Activated CD4-positive, alpha-beta T cell treated with anti-CD3 and anti-CD28 coated beads for 48 hours (primary cell): ENCODE measurements at regions not wholly inside any gene's neighbourhood (a gene's known extent, or its start where the extent isn't known, plus 50 kb on each side); places are given as distances from the start of the nearest gene placed in this dataset.
"Not testable (repeated sequence)": the region's sequence is repeated elsewhere in the genome, so short reads cannot be mapped to it uniquely, and the experiment has no call there.

Experiments
- DNase-seq: peaks from one replicate; pipeline ENCODE4 v3.0.0-alpha.2; 2020

DNA sequence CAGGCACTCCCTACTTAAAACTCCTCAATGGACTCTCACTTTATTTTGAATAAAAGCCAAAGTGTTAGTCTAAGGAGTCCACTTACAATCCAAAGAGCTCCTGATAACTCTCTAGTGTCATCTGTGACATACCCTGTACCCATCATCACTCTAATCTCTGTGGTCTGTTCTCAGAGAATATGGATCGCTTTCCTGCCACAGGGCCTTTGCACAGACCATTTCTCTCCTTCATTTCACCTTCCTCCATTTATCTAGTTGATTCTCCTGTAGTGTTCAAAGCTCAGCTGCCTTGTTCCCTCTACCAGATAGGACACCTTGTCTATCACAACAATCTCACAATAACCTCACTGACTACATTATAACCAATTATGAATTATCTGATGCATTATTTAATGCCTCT lies 185.4 kb upstream of the KBTBD8 start:
- DNase-seq, result no peak

DNA sequence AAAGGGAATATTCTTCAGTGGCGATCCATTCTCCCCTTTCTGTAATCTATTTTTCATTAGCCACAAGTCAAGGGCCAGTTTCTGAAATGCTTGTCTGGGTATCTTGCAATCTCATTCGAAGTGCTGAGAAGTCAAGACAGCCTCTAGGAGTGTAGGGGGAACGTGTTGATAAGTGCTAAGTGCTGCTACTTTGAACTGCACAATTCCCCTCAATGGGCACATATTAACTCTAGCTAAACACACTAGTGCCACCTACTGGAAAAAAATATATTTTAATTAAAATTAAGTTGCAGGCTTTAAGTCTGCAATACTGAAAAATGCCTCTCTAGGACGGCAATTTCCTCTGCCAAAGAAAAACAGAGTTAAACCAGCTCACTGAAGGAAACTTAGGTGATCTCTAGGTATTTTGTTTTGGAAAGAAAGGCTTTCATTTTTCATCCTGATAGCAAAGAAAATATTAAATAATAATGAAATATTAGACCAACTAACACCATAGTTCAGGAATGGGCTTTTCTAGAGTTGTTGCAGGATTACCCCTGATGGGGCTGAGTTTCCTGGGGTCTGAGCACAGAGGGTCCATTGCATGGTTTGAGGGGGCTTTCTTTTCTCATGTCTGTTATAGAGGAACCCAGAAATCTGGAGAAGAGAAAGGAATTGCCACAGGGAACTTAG lies 181.9 kb upstream of the KBTBD8 start:
- DNase-seq, result no peak

DNA sequence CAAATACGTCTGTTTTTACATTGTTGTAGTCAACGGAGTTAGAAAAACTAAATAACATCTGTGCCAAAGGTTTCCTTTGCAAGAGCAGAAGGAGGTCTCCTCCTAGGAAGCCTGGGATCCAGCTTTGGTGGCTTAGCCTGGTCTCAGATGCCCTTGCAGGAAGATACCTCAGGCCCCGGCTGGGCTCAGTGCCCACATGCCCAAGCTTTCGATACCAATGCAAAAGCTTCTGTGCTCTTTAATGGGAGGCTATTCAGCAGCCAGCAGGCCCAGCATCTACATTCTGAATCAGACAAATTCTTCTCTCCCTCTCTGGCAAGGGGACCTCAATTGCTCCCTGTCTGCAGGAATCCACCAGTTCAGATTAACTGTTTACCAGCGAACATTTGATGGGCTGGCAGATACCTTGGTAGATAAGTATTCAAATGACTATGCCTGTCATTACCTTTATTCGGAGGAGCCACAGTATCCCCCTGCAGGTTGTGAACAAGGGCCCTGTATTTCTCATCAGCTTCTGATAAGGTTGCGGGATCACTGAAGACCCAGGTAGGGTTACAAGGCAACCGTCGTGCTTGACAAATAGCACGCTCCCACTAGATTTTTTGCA lies 180.1 kb upstream of the KBTBD8 start:
- DNase-seq, result no peak

DNA sequence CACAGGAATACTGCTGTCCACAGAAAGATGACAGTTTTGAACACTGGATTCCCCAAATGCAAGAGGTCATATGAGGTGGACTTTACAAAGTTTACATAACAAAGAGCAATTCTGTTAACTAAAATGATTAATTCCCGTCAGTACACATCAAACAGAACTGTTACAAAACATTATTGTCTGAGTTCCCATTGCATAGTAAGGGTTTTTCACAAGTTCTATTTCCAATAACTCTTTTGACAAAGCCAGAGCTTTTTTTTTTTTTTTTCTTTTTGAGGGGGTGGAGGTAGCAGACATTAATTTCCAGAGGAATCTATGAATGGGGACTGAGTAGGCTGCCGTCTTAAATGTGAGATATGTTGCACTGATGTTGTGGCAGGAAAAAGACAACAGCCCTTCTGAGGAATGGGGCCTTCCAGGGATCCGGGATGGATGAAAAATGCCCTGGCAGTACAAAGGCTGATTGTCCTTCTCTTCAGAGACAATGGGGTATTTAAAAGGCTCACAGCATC lies 178.1 kb upstream of the KBTBD8 start:
- DNase-seq, result no peak

DNA sequence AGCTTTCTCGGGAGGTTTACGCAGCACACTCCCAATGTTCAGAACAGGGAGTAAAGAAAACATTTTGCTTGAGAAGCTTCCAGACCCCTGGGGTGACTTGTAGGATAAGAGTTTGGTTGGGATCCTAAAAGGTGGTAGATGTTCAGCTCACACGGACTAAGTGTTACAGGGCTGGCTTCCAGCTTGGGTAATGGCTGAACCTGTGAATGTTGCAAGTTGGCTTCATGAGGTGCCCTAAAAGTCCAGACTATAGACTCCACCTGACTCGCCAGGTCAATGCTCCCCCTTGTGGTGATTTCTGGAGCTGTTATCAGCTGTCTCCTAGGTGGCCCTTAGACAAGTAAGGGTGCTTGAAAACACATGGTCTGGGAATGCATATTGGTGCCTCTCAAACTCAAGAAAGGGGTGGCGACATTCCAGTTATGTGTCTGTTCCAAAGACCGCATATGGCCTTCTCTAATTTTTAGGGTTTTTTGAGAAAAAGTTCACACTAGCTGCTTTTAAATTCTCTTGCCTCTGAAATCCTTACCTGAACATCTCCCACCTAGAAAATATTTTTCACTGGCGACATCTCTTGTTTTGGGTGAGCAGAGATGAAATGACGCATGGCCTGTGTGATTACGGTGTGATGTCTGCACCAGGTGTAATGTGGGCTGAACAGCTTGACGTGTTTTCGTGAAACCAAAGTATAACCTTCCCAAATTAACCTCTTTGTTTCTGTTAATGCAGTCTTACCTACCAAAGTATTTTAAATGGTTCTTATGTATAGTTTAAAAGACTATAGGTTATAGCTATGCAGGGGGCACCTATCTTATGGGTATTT lies 175.7 kb upstream of the KBTBD8 start:
- peak; percentile 80 for DNase-seq

DNA sequence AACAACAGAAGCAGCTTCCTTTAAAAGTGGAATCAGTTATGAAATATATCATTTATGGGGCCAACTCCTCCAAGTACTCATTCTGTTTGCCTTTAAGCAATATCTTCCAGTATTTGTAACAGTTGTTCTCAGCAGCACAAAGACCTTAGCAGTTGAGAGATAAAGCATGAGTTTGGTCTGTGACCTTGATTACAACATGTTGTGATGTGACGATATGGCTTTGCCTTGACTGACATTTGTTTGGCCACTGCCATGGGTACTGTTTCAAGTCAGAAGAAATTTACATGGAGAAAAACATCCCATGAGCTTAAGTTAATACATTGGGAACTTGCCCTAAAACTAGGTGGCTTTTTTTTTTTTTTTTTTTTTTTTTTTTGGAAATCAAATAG lies 175.1 kb upstream of the KBTBD8 start:
- DNase-seq, result no peak

DNA sequence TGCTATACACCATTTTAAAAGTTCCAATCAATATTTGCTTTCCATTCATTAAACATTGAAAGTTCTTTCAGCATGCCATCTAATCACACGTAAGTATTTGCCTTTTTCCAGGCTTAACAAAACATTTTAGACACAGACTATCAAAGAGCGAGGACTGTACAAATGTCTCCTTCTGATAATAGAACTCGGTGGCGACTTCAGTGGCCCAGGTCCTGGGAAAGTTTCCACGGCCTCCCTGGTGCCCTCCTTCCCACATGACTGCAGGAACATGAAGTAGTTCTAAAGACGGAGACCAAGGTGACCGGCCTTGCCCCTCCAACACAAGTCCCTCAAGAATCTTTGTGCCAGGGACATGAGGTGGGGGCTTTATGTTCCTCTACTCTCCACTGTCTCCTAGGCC lies 174.6 kb upstream of the KBTBD8 start:
- no peak for DNase-seq

DNA sequence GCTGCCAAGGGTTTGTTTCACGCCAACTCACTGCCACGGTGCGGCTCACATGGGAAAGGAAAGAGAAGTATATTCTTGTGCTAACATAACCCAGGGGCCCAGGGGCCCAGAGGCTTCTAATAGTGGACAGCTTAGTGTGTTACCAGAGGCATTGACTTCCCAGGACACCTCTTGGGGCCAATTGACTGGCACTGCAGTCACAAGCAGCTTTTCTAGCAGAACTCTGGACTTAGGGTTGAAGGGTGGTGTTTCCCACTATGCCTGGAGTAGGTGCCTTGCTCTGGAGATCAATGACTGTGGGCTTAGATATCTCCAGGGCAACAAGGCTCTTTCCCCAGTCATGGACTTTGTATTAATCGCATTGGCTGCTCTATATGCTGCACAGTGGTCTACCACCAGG lies 172.7 kb upstream of the KBTBD8 start:
- DNase-seq, result no peak

DNA sequence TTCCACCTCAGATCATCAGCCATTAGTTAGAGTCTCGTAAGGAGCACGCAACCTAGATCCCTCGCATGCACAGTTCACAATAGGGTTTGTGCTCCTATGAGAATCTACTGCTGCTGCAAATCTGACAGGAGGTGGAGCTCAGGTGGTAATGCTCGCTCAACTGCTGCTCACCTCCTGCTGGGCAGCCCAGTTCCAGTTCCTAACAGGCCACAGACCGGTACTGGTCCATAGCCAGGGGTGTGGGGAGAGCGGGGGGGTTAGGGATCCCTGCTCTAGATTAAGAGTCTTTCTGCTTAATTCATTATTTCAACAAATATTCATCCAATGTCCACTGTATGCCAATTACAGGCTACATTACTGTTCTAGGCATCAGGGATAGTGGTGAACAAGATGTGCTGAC lies 170.4 kb upstream of the KBTBD8 start:
- no peak for DNase-seq

DNA sequence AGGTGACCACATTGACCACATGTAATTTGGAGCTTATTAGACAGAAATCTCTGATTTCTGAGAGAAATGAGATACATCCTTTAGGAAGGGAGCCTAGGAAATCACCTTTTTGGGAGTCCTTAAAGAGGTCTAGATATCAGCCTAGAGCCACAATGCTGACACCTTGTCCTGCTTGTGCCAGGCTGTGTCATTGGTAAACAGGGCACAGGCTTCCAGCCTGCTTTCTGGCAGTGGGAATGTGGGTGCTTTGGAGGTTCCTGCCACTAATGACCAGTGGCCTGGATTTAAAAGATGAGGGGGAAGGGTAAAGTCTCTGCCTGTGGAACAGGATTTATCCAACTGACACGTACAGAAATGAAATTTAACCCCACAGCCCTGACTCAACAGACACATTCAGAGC lies 169.8 kb upstream of the KBTBD8 start:
- DNase-seq, result no peak

DNA sequence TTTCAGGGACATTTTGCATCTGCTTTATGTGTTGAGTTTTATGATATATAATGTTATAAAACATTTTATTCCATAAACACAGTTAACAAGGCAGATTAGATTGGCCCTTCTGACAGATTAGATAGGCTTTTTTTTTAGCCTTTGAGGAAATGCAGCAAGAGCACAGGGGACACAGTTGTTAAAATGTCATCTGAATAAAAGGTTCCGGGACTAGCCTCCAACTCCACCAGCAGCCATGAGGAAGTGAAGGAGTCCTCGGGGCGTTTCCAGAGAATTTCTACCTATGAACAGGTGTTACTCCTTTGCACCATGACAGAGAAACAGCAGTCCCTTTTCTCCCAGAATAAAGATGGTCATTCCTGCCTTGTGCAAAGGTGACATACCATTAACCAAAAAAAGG lies 167.8 kb upstream of the KBTBD8 start:
- no peak for DNase-seq

DNA sequence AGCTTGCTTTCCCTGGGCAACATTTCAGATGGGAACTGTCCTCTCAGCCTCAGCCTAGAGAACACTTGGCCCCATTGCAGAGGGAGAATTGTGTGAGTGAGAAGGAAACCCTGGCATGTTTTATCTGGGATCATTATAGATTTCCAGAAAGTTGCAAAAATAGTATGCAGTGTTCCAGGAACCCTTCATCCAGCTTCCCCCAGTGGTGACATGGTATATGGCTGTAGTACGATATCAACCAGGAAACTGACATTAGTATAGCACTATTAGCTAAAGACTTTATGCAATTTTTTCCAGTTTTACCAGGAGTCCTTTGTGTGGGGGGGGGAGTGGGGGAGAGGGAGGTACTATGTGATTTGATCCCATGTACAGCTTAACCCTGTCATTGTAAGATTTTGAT lies 166.2 kb upstream of the KBTBD8 start:
- DNase-seq, result no peak

DNA sequence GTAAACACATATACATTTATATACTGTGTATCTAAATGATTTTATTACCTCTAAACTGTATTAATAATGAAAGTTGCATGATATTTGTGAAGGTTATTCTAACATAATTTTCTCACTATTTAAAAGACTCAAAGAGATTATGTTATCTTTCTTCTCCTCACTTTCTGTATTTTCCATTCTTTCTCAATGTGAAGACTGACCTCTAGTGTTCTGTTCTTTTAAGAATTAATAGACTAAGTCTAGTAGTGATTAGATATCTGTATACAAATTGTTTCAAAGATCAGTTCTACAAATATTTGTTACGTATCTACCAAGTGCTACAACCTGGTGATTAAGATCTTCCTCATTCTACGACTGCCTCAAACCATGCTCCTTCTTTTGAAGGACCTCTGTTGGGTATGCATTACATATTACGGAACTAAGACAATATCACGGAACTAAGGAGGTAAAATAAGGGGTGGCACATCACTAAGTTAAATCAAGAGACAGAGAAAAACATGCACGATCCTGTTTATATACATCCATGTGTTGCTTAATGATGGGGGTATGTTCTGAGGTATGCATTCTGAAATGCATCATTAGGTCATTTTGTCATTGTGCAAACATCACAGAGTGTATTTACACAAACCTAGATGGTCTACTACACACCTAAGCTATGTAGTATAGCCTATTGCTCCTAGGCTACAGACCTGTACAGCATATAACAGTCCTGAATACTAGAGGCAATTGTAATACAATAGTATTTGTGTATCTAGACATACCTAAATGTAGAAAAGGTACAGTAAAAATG lies 161.5 kb upstream of the KBTBD8 start:
- no peak for DNase-seq

DNA sequence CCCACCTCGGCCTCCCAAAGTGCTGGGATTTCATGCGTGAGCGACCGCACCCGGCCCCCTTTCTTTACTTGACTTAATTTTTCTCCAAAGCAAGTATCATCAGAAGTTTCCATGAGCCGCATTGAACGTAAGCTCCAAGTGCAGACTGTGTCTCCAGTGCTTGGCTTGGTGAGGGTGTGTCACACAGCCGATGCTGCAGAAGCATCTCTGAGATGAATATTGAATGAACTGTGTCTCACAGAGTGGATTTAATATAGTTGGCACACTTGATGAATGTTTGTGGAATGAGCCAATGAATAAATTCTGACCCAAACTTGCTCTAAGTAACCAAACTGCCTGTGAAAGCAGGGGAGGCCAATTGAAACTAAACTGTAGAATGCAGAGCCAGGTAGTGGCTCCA lies 159.4 kb upstream of the KBTBD8 start:
- DNase-seq, result no peak

DNA sequence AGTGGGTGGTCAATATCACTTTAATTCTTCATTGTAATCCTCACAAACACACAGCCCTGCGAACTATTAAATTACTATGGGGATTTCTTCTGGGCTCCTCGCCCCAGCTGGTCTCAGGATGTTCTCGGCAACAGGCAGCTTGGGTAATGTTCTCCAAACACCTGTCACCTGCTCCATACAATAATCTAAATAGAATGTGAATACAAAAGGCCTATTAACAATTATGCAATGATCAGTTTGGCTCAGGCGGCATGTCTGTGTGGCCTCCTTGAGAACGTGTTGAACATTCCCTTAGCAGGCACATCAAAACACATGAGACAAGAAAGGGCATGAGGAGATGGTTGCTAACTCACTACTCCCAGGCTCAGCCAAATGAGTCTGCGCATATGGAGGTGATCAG lies 158.6 kb upstream of the KBTBD8 start:
- DNase-seq, result no peak

DNA sequence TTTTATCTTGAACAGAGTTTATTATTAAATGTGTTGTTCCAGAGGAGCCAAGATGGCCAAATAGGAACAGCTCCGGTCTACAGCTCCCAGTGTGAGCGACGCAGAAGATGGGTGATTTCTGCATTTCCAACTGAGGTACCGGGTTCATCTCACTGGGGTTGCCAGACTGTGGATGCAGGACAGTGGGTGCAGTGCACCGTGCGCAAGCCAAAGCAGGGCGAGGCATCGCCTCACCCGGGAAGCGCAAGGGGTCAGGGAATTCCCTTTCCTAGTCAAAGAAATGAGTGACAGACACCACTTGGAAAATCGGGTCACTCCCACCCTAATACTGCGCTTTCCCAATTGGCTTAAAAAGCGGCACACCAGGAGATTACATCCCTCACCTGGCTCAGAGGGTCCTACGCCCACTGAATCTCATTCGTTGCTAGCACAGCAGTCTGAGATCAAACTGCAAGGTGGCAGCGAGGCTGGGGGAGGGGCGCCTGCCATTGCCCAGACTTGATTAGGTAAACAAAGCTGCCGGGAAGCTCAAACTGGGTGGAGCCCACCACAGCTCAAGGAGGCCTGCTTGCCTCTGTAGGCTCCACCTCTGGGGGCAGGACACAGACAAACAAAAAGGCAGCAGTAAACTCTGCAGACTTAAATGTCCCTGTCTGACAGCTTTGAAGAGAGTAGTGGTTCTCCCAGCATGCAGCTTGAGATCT lies 155.2 kb upstream of the KBTBD8 start:
- not testable (repeated sequence) for DNase-seq

DNA sequence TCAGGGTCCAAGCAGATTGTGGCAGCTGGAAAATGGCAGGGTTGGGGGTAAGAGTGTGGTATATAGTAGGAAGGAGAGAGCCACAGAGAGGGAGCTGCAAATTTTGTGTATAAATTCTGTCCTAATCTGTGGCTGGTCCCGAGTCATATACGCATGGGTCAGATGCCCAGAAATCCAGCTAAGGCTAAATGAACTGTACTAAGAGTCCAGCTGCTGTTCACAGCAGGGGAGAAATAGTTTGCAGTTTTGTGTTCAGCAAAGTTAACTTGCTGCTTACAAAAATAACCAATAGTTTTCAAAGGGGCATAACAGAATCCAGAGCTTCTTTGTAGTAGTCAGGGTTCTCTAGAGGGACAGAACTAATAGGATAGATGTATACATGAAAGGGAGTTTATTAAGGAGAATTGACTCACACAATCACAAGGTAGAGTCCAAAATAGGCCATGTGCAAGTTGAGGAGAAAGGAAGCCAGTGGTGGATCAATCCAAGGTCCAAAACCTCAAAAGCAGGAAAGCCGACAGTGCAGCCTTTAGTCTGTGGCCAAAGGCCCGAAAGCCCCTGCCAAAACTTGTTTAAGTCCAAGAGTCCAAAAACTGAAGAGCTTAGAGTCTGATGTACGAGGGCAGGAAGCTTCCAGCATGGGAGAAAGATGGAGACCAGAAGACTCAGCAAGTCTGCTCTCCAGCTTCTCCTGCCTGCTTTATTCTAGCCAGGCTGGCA lies 146.1 kb upstream of the KBTBD8 start:
- no peak for DNase-seq

DNA sequence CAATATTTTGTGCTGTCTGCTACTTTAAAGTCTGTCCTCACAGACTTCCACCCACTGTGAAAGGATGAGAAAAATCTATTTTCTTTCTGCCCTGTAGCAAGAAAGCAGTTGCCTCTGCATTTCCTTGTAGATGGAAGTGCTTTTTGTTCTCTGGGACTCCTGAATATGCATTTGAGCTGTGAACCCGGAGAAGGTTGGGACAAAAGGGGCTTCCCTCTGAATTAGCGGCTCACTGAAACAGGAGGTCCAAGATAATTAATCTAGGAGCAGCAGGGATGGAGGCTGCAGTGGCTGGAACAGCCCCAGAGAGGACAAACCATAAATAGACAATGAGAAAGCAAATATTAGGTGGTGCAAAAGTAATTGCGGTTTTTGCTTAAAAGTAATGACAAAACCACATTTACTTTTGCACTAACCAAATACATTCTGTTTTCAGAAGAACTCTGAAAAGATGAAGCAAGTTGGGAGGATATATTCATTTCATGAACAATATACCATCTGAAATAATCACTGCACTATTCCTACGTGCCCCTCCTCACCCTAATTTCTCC lies 143.4 kb upstream of the KBTBD8 start:
- DNase-seq, result no peak

DNA sequence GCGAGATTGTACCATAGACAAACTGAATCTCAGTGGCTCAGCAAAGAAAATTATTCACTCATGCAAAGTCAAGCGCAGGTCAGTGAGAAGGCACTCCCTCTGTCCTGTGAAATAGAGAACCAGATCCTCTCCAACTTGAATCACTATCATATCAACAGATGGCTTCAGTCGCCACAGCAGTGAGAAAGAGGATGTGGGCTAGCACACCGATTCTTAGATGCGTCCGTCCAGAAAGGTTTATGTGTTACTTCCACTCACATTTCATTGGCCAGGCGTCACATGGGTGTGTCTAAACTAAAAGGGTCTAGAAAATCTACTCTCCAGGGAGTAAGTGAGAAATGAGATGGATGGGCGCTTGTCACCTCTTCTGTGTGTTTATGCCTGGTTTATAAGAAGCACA lies 141.6 kb upstream of the KBTBD8 start:
- DNase-seq, result no peak

DNA sequence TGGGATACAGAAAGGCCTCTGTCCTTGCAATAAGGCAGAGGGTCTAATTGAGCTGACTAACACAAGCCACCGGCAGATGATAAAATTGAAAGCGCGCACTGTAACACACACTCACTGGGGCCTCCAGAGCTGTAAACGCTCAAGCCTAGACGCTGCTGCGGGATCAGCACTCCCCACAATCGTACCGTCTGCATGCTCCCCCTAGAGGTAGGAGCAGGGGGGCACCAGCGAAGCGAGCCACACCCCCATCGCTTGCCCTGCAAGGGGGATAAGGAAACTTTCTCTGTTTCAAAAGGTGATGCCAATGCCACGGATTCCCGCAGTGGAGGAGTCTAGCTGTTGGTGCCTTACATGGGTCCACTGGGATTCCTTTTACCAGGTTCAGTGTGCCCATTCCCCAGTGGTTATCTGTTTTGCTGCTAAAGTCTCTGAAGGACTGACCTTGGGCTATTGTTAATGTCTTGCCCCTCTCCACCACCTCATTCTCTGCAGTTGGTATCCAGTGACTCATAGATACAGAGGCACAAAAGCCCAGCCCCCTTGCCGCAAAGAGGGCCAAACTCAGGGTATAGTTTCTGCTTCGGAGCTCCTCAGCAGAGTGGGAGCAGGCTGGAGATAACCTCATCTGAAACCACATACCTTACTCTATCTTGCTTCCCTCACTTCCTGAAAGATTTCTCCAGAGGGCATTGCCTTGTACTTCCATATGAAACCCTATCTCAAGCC lies 139.3 kb upstream of the KBTBD8 start:
- DNase-seq, result peak; percentile 4

DNA sequence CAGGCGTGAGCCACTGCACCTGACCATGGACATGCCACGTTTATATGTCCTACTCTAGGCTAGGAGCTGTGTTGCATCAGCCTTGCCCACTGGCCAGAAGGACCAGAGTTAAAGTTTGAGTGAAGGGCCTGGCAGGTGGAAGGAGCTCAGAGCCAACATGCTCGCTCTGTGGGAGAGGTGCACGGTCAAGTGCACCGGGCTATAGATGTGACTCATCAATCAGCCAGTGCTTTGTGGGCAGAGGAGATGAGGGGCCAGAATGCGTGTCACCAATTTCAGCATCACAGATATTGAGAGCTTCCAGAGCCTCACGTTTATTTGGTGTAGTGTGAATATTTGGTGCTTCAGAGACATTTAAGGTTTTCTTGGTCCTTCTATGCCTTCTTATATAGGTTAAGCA lies 137.3 kb upstream of the KBTBD8 start:
- no peak for DNase-seq
